ENCODE measurements at regions not wholly inside any gene's neighbourhood (a gene's known extent, or its start where the extent isn't known, plus 50 kb on each side); places are given as distances from the start of the nearest gene placed in this dataset.

- Histone ChIP-seq H3K4me3 (ENCODE audit: low read depth in 1 of 2, low read length in 1 of 2) (no peak overlapping the region), H3K36me3 (no peaks in the 10 kb centered on the region), H3K27ac (no peak overlapping the region), H3K4me1 (ENCODE audit: control insufficient read depth in 1 of 2, insufficient read depth in 1 of 2, low read depth in 1 of 2, low read length in 1 of 2) (peaks cover 9 to 14% of the 10 kb centered on the region in 2 experiments), H3K9me3 (no peaks in the 10 kb centered on the region), H3K27me3 (no peaks in the 10 kb centered on the region)
- no peak for TF ChIP-seq CTCF (IDR thresholded peaks at IDR 0.05)
These were observed 538.2 kb upstream of the SEMA3D start for GRCh38 chr7:85725026-85725425.

GRCh38 chr7:85719981-85720953 is 533.4 kb upstream of the SEMA3D start:
- Histone ChIP-seq H3K9me3 (no peaks in the 10 kb centered on the region), H3K4me3 (ENCODE audit: low read depth in 1 of 2, low read length in 1 of 2) (peak overlapping the region in 1 of 2 experiments; percentile 15), H3K36me3 (no peaks in the 10 kb centered on the region)

GRCh38 chr7:85716353-85716752 is 529.5 kb upstream of the SEMA3D start:
- no peak overlapping the region for H3K27ac ChIP-seq
- H3K36me3 ChIP-seq, result no peaks in the 10 kb centered on the region
- no peak for TF ChIP-seq CTCF (IDR thresholded peaks at IDR 0.05)
- H3K9me3 ChIP-seq, result no peaks in the 10 kb centered on the region
- H3K27me3 ChIP-seq, result no peaks in the 10 kb centered on the region
- H3K4me3 ChIP-seq (ENCODE audit: low read depth in 1 of 2, low read length in 1 of 2), result no peak overlapping the region
- peaks cover 18 to 29% of the 10 kb centered on the region in 2 experiments for H3K4me1 ChIP-seq (ENCODE audit: control insufficient read depth in 1 of 2, insufficient read depth in 1 of 2, low read depth in 1 of 2, low read length in 1 of 2)

More at GRCh38 chr7:85719981-85720953, 533.4 kb upstream of the SEMA3D start:
- Histone ChIP-seq H3K27ac (peak overlapping the region; percentile 68), H3K4me1 (ENCODE audit: control insufficient read depth in 1 of 2, insufficient read depth in 1 of 2, low read depth in 1 of 2, low read length in 1 of 2) (peaks cover 13 to 18% of the 10 kb centered on the region in 2 experiments), H3K27me3 (no peaks in the 10 kb centered on the region)
- no peak for TF ChIP-seq CTCF (IDR thresholded peaks at IDR 0.05)

GRCh38 chr7:85714951-85715350 is 528.1 kb upstream of the SEMA3D start:
- TF ChIP-seq CTCF (IDR thresholded peaks at IDR 0.05), result no peak
- H3K9me3 ChIP-seq, result no peaks in the 10 kb centered on the region

GRCh38 chr7:85714043-85714578 is 527.3 kb upstream of the SEMA3D start:
- peaks cover 6 to 12% of the 10 kb centered on the region in 2 experiments for H3K4me1 ChIP-seq (ENCODE audit: control insufficient read depth in 1 of 2, insufficient read depth in 1 of 2, low read depth in 1 of 2, low read length in 1 of 2)
- no peaks in the 10 kb centered on the region for H3K36me3 ChIP-seq
- TF ChIP-seq CTCF (IDR thresholded peaks at IDR 0.05), result no peak
- no peak overlapping the region for H3K4me3 ChIP-seq (ENCODE audit: low read depth in 1 of 2, low read length in 1 of 2)
- no peak overlapping the region for H3K27ac ChIP-seq
- no peaks in the 10 kb centered on the region for H3K27me3 ChIP-seq
- H3K9me3 ChIP-seq, result no peaks in the 10 kb centered on the region

More at GRCh38 chr7:85714951-85715350, 528.1 kb upstream of the SEMA3D start:
- no peak overlapping the region for H3K4me3 ChIP-seq (ENCODE audit: low read depth in 1 of 2, low read length in 1 of 2)
- H3K36me3 ChIP-seq, result no peaks in the 10 kb centered on the region
- peaks cover 9 to 15% of the 10 kb centered on the region in 2 experiments for H3K4me1 ChIP-seq (ENCODE audit: control insufficient read depth in 1 of 2, insufficient read depth in 1 of 2, low read depth in 1 of 2, low read length in 1 of 2)
- no peaks in the 10 kb centered on the region for H3K27me3 ChIP-seq
- H3K27ac ChIP-seq, result no peak overlapping the region

All from neutrophil (primary cell).